ENCODE measurements at regions not wholly inside any gene's neighbourhood (a gene's known extent, or its start where the extent isn't known, plus 50 kb on each side); places are given as distances from the start of the nearest gene placed in this dataset.

DNA sequence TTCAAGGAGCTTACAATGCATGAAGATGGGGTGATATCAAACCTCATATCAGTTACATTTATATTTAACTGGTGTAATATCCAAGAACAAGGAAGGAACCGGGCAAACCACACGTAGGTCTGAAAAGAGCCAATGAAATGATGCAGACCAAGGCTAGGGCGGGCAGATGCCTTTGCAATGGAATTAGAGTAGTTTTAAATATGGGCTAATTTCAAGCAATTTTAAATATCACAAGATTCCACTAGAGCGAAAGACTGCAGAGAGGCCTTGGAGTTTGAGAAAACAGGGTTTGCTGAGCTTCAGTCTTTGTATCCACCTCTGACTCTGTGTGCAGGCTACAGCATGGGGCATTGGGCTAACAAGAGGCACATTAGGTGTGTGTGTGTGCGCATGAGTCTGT is 53.9 kb upstream of the ZNF536 start:
- dilution Hi-C loops (cut with HindIII; ENCODE audit: low sequenced_read_pairs, unreplicated experiment) = no loop called here
- ATAC-seq (ENCODE audit: low read depth) = no peak

More for the DNA sequence above, 53.9 kb upstream of the ZNF536 start:
- Histone ChIP-seq H4K5ac (ENCODE audit: low read depth, low read length) (no peak overlapping the region), H3K9ac (ENCODE audit: low read depth, low read length) (no peak overlapping the region), H3K14ac (replicated peaks; ENCODE audit: low read depth, low read length) (no peak overlapping the region), H3K4me3 (ENCODE audit: insufficient read depth, low read depth, low read length) (no peak overlapping the region), H3K36me3 (ENCODE audit: control insufficient read depth, insufficient read depth, low read length) (no peaks in the 10 kb centered on the region), H3K9me3 (ENCODE audit: control insufficient read depth, insufficient read depth, low read length) (peaks cover 37% of the 10 kb centered on the region), H2BK15ac (ENCODE audit: low read depth, low read length) (no peak overlapping the region), H3K4me2 (ENCODE audit: low read depth, low read length) (no peak overlapping the region), H2BK5ac (ENCODE audit: low read depth, low read length, poor library complexity, severe bottlenecking) (no peak overlapping the region), H2AFZ (replicated peaks; ENCODE audit: low read length, poor library complexity) (no peak overlapping the region), H3K79me1 (ENCODE audit: low read depth in 1 of 2, low read length in 2 of 2) (no peaks in the 10 kb centered on the region), H2BK120ac (ENCODE audit: low read depth, low read length) (no peak overlapping the region), H4K8ac (ENCODE audit: low read depth in 2 of 2, low read length in 2 of 2) (no peak overlapping the region), H3K18ac (ENCODE audit: low read depth, low read length) (no peak overlapping the region), H2AK5ac (ENCODE audit: low read depth, low read length) (no peak overlapping the region), H4K91ac (ENCODE audit: insufficient read depth, low read depth, low read length) (no peak overlapping the region), H3K27me3 (ENCODE audit: control insufficient read depth, insufficient read depth, low read length) (no peaks in the 10 kb centered on the region), H4K20me1 (ENCODE audit: insufficient read depth, low read length) (no peaks in the 10 kb centered on the region), H3K9me1 (ENCODE audit: insufficient read depth, low read length) (no peaks in the 10 kb centered on the region), H3K27ac (ENCODE audit: insufficient read depth, low read length) (no peak overlapping the region), H3K56ac (ENCODE audit: extremely low read depth, insufficient read depth, low read length) (no peak overlapping the region), H2BK20ac (ENCODE audit: low read depth, low read length) (no peak overlapping the region), H3K4ac (ENCODE audit: low read depth, low read length) (no peak overlapping the region), H2AK9ac (replicated peaks; ENCODE audit: low read depth, low read length, poor library complexity) (no peak overlapping the region), H3K4me1 (ENCODE audit: control insufficient read depth, insufficient read depth, low read length) (no peaks in the 10 kb centered on the region), H3K23ac (ENCODE audit: low read depth, low read length) (no peak overlapping the region)
- in situ Hi-C loops (cut with MboI; ENCODE audit: low sequenced_read_pairs) (no loop called here), intact Hi-C loops (cut with micrococcal nuclease) (no loop called here)
- TF ChIP-seq NFE2L2 (IDR thresholded peaks at IDR 0.05; ENCODE audit: low read depth, low read length) (no peak), MAFK (IDR thresholded peaks at IDR 0.05; ENCODE audit: low read depth, low read length) (no peak), MAZ (IDR thresholded peaks at IDR 0.05; ENCODE audit: borderline replicate concordance, low read depth, low read length) (no peak), RCOR1 (IDR thresholded peaks at IDR 0.05; ENCODE audit: insufficient replicate concordance, low read length) (no peak), SMC3 (IDR thresholded peaks at IDR 0.05; ENCODE audit: low read depth, low read length) (no peak), CTCF (conservative IDR thresholded peaks at IDR 0.05; ENCODE audit: low read depth, low read length) (no peak), MXI1 (IDR thresholded peaks at IDR 0.05; ENCODE audit: borderline replicate concordance, low read depth, low read length) (no peak)
- TF ChIP-seq, protein P1, sequence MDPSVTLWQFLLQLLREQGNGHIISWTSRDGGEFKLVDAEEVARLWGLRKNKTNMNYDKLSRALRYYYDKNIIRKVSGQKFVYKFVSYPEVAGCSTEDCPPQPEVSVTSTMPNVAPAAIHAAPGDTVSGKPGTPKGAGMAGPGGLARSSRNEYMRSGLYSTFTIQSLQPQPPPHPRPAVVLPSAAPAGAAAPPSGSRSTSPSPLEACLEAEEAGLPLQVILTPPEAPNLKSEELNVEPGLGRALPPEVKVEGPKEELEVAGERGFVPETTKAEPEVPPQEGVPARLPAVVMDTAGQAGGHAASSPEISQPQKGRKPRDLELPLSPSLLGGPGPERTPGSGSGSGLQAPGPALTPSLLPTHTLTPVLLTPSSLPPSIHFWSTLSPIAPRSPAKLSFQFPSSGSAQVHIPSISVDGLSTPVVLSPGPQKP (IDR thresholded peaks at IDR 0.05; ENCODE audit: borderline replicate concordance, low read depth, low read length) = no peak
- TF ChIP-seq, protein P2, sequence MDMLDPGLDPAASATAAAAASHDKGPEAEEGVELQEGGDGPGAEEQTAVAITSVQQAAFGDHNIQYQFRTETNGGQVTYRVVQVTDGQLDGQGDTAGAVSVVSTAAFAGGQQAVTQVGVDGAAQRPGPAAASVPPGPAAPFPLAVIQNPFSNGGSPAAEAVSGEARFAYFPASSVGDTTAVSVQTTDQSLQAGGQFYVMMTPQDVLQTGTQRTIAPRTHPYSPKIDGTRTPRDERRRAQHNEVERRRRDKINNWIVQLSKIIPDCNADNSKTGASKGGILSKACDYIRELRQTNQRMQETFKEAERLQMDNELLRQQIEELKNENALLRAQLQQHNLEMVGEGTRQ (IDR thresholded peaks at IDR 0.05; ENCODE audit: low read depth, low read length) = no peak
- POLR2A ChIA-PET (ENCODE audit: unreplicated experiment) = no interaction called here
- CTCF ChIA-PET = no interaction called here
- no CpG with 5 or more reads among the region's 5 CpGs for WGBS, 2 experiments (ENCODE audit: extremely low coverage in 2 of 2, insufficient read length in 1 of 2)
- no TSS peak for BruUV-seq (replicated peaks)
- DNase-seq = no peak

Data from IMR-90 (cell line).